ENCODE measurements at regions not wholly inside any gene's neighbourhood (a gene's known extent, or its start where the extent isn't known, plus 50 kb on each side); places are given as distances from the start of the nearest gene placed in this dataset.
"Not testable (repeated sequence)": the region's sequence is repeated elsewhere in the genome, so short reads cannot be mapped to it uniquely, and the experiment has no call there.

DNA sequence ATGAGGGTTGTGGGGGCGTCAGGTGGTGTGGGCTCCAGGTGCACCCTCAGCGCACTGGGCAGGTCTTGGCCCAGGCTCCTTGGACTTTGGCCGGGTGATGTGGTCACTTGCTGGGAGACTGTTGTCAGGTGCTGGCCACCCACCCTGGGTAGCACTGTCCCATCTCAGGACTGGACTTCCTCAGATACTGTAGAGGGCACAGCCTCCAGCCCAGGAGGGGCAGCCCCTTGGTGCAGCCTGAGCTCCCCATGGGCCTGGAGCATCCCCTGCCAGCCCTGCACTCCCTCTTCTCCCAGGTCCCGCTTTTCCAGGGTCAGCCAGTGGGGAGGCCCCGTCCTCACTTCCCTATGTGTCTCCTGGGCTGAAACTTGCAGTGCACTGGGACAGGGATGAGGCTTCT lies 592.3 kb downstream of the CWH43 start:
- TF ChIP-seq MYC (IDR thresholded peaks at IDR 0.05; ENCODE audit: borderline replicate concordance, low read length); HDAC2 (IDR thresholded peaks at IDR 0.05); SREBF2 (IDR thresholded peaks at IDR 0.05); POLR2A (IDR thresholded peaks at IDR 0.05; ENCODE audit: low read length); EP300 (IDR thresholded peaks at IDR 0.05); KDM1A (IDR thresholded peaks at IDR 0.05; ENCODE audit: low read depth); PHF8 (IDR thresholded peaks at IDR 0.05; ENCODE audit: borderline replicate concordance, low read depth); RCOR1 (IDR thresholded peaks at IDR 0.05; ENCODE audit: low read depth, low read length); ZFP36 (IDR thresholded peaks at IDR 0.05; ENCODE audit: borderline replicate concordance, partially characterized antibody): not testable (repeated sequence)
- TF ChIP-seq, protein P1, sequence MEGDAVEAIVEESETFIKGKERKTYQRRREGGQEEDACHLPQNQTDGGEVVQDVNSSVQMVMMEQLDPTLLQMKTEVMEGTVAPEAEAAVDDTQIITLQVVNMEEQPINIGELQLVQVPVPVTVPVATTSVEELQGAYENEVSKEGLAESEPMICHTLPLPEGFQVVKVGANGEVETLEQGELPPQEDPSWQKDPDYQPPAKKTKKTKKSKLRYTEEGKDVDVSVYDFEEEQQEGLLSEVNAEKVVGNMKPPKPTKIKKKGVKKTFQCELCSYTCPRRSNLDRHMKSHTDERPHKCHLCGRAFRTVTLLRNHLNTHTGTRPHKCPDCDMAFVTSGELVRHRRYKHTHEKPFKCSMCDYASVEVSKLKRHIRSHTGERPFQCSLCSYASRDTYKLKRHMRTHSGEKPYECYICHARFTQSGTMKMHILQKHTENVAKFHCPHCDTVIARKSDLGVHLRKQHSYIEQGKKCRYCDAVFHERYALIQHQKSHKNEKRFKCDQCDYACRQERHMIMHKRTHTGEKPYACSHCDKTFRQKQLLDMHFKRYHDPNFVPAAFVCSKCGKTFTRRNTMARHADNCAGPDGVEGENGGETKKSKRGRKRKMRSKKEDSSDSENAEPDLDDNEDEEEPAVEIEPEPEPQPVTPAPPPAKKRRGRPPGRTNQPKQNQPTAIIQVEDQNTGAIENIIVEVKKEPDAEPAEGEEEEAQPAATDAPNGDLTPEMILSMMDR (IDR thresholded peaks at IDR 0.05) = not testable (repeated sequence)
- TF ChIP-seq, protein P2, sequence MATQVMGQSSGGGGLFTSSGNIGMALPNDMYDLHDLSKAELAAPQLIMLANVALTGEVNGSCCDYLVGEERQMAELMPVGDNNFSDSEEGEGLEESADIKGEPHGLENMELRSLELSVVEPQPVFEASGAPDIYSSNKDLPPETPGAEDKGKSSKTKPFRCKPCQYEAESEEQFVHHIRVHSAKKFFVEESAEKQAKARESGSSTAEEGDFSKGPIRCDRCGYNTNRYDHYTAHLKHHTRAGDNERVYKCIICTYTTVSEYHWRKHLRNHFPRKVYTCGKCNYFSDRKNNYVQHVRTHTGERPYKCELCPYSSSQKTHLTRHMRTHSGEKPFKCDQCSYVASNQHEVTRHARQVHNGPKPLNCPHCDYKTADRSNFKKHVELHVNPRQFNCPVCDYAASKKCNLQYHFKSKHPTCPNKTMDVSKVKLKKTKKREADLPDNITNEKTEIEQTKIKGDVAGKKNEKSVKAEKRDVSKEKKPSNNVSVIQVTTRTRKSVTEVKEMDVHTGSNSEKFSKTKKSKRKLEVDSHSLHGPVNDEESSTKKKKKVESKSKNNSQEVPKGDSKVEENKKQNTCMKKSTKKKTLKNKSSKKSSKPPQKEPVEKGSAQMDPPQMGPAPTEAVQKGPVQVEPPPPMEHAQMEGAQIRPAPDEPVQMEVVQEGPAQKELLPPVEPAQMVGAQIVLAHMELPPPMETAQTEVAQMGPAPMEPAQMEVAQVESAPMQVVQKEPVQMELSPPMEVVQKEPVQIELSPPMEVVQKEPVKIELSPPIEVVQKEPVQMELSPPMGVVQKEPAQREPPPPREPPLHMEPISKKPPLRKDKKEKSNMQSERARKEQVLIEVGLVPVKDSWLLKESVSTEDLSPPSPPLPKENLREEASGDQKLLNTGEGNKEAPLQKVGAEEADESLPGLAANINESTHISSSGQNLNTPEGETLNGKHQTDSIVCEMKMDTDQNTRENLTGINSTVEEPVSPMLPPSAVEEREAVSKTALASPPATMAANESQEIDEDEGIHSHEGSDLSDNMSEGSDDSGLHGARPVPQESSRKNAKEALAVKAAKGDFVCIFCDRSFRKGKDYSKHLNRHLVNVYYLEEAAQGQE (IDR thresholded peaks at IDR 0.05) = not testable (repeated sequence)
- TF ChIP-seq, protein P3, sequence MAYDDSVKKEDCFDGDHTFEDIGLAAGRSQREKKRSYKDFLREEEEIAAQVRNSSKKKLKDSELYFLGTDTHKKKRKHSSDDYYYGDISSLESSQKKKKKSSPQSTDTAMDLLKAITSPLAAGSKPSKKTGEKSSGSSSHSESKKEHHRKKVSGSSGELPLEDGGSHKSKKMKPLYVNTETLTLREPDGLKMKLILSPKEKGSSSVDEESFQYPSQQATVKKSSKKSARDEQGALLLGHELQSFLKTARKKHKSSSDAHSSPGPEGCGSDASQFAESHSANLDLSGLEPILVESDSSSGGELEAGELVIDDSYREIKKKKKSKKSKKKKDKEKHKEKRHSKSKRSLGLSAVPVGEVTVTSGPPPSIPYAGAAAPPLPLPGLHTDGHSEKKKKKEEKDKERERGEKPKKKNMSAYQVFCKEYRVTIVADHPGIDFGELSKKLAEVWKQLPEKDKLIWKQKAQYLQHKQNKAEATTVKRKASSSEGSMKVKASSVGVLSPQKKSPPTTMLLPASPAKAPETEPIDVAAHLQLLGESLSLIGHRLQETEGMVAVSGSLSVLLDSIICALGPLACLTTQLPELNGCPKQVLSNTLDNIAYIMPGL (CRISPR knock-in tag; IDR thresholded peaks at IDR 0.05; ENCODE audit: borderline replicate concordance) = not testable (repeated sequence)

All from A549 (cell line).